SK-N-SH (cell line): ENCODE measurements at regions not wholly inside any gene's neighbourhood (a gene's known extent, or its start where the extent isn't known, plus 50 kb on each side); places are given as distances from the start of the nearest gene placed in this dataset.

Experiments
- CTCF ChIA-PET: fragments of 300-600, 350-600 bp; formaldehyde crosslinking; extraction: SDS; loops from one replicate; lab custom pipeline; 2021; lab: Yijun Ruan, JAX
- POLR2A ChIA-PET: fragments of 350-600 bp; sonication (Branson Sonifier 250); formaldehyde crosslinking; extraction: SDS; loops from one replicate; lab custom pipeline; 2020; ENCODE audit warnings: antibody characterized with exemption, inconsistent platforms; lab: Yijun Ruan, JAX
- DNase-seq: peaks from one replicate; pipeline ENCODE4 v3.0.0; 2012
- H2AFZ ChIP-seq: fragments of 200-600 bp; sonication (generic); 2 replicates; pipeline ENCODE4 v1.8.1; 2016; ENCODE audit warnings: antibody characterized with exemption, mild to moderate bottlenecking, low read depth
- H3F3A ChIP-seq: fragments of 200-600 bp; sonication (generic); replicated peaks from 2 replicates; pipeline ENCODE3; 2016; ENCODE audit warnings: antibody characterized with exemption, mild to moderate bottlenecking; ENCODE audit not compliant: insufficient read depth
- H3K27ac ChIP-seq, 2 experiments: fragments of 200-500 bp in 1 of 2; fragments of 200-600 bp in 1 of 2; sonication (Bioruptor generic) in 1 of 2; sonication (generic), shearing (Covaris generic) in 1 of 2; 2 replicates each; pipeline versions ENCODE4 v1.5.1 to v1.6.1; 2014 to 2016; ENCODE audit warnings: low read depth in 2 of 2, inconsistent platforms in 1 of 2, low read length in 1 of 2, mild to moderate bottlenecking in 1 of 2, mixed read lengths in 1 of 2
- H3K27me3 ChIP-seq: fragments of 200-600 bp; sonication (generic), shearing (Covaris generic); 2 replicates; pipeline ENCODE4 v1.6.1; 2016; ENCODE audit warnings: mixed run types; ENCODE audit not compliant: insufficient read depth
- H3K36me3 ChIP-seq, 2 experiments: fragments of 200-500 bp in 1 of 2; fragments of 200-600 bp in 1 of 2; sonication (Bioruptor generic) in 1 of 2; sonication (generic) in 1 of 2; replicated peaks in 1 of 2; 2 replicates each; pipeline versions ENCODE3 to v1.5.1; 2014 to 2016; ENCODE audit warnings: low read length in 1 of 2, mild to moderate bottlenecking in 1 of 2; ENCODE audit not compliant: insufficient read depth in 2 of 2, control insufficient read depth in 1 of 2
- H3K4me1 ChIP-seq, 2 experiments: fragments of 200-500 bp in 1 of 2; fragments of 200-600 bp in 1 of 2; sonication (Bioruptor generic) in 1 of 2; sonication (generic), shearing (Covaris generic) in 1 of 2; 2 replicates each; pipeline versions ENCODE4 v1.5.1 to v1.6.1; 2014 to 2016; ENCODE audit warnings: low read depth in 1 of 2, low read length in 1 of 2, mixed run types in 1 of 2; ENCODE audit not compliant: insufficient read depth in 2 of 2, control insufficient read depth in 1 of 2
- H3K4me2 ChIP-seq: fragments of 200-600 bp; sonication (generic), shearing (Covaris generic); 2 replicates; pipeline ENCODE4 v1.6.1; 2017; ENCODE audit warnings: mixed run types
- H3K4me3 ChIP-seq, 2 experiments: fragments of 200-500 bp in 1 of 2; fragments of 200-600 bp in 1 of 2; sonication (Bioruptor generic) in 1 of 2; sonication (generic), shearing (Covaris generic) in 1 of 2; 2 replicates each; pipeline versions ENCODE4 v1.5.1 to v1.8.1; 2014 to 2016; ENCODE audit warnings: low read depth in 2 of 2, inconsistent platforms in 1 of 2, low read length in 1 of 2, mild to moderate bottlenecking in 1 of 2, mixed read lengths in 1 of 2, moderate library complexity in 1 of 2
- H3K79me2 ChIP-seq: fragments of 200-600 bp; sonication (generic); 2 replicates; pipeline ENCODE4 v1.8.1; 2017; ENCODE audit warnings: mild to moderate bottlenecking; ENCODE audit not compliant: insufficient read depth
- H3K9ac ChIP-seq: fragments of 200-600 bp; sonication (generic); 2 replicates; pipeline ENCODE4 v1.6.1; 2017; ENCODE audit warnings: mixed run types
- H3K9me2 ChIP-seq: fragments of 200-600 bp; sonication (generic); 2 replicates; pipeline ENCODE4 v1.6.1; 2017; ENCODE audit warnings: mixed run types
- H3K9me3 ChIP-seq: fragments of 200-600 bp; sonication (generic); 2 replicates; pipeline ENCODE4 v1.6.1; 2017; ENCODE audit warnings: mixed run types, mild to moderate bottlenecking, moderate library complexity
- H4K20me1 ChIP-seq: fragments of 200-600 bp; sonication (generic); 2 replicates; pipeline ENCODE4 v1.6.1; 2017; ENCODE audit warnings: mild to moderate bottlenecking, mixed run types; ENCODE audit not compliant: insufficient read depth
- CTCF ChIP-seq: fragments of 200-600 bp; sonication (generic); IDR thresholded peaks from 2 replicates; pipeline ENCODE4 v1.6.1; 2017; ENCODE audit warnings: antibody characterized with exemption, mild to moderate bottlenecking, moderate library complexity
- ELF1 ChIP-seq: IDR thresholded peaks from 2 replicates; pipeline ENCODE4 v1.4.0; 2012
- FOSL2 ChIP-seq: IDR thresholded peaks from 2 replicates; pipeline ENCODE4 v1.4.0; 2012; ENCODE audit warnings: low read depth, mild to moderate bottlenecking, moderate library complexity, borderline replicate concordance
- MEF2A ChIP-seq: IDR thresholded peaks from 2 replicates; pipeline ENCODE4 v1.4.0; 2012; ENCODE audit warnings: low read depth, borderline replicate concordance
- MXI1 ChIP-seq: IDR thresholded peaks from 2 replicates; pipeline ENCODE4 v1.6.1; 2012; ENCODE audit warnings: mild to moderate bottlenecking, low read depth, low read length, improper control_type of control experiment
- POLR2AphosphoS5 ChIP-seq: IDR thresholded peaks from 2 replicates; pipeline ENCODE4 v1.6.1; 2012; ENCODE audit warnings: low read depth, low read length
- RCOR1 ChIP-seq: fragments of 150-350 bp; IDR thresholded peaks from 2 replicates; pipeline ENCODE4 v1.6.1; 2017; ENCODE audit warnings: antibody characterized with exemption, low read length
- RFX5 ChIP-seq: IDR thresholded peaks from 2 replicates; pipeline ENCODE4 v1.6.1; 2012; ENCODE audit warnings: mild to moderate bottlenecking, improper control_type of control experiment, low read length
- SMC3 ChIP-seq: IDR thresholded peaks from 2 replicates; pipeline ENCODE4 v1.6.1; 2012; ENCODE audit warnings: low read depth, low read length, improper control_type of control experiment
- TAF1 ChIP-seq: IDR thresholded peaks from 2 replicates; pipeline ENCODE4 v1.6.1; 2012; ENCODE audit warnings: low read depth, mild to moderate bottlenecking, low read length, moderate library complexity, borderline replicate concordance
- ZBTB33 ChIP-seq: IDR thresholded peaks from 2 replicates; pipeline ENCODE4 v1.4.0; 2012; ENCODE audit warnings: low read depth, borderline replicate concordance
- WGBS: methylation state at CpG from one replicate; pipeline ENCODE4 v1.1.6; 2017; ENCODE audit warnings: low lambda C conversion rate; 5-methylcytosine and 5-hydroxymethylcytosine counted together
- TF ChIP-seq, protein P1 (sequence below): fragments of 150-350 bp; IDR thresholded peaks from 2 replicates; pipeline ENCODE4 v1.6.1; 2016; ENCODE audit warnings: mild to moderate bottlenecking, low read depth, low read length
- TF ChIP-seq, protein P2 (sequence below): IDR thresholded peaks from 2 replicates; pipeline ENCODE4 v1.6.1; 2012; ENCODE audit warnings: mild to moderate bottlenecking, low read depth, low read length, moderate library complexity

DNA sequence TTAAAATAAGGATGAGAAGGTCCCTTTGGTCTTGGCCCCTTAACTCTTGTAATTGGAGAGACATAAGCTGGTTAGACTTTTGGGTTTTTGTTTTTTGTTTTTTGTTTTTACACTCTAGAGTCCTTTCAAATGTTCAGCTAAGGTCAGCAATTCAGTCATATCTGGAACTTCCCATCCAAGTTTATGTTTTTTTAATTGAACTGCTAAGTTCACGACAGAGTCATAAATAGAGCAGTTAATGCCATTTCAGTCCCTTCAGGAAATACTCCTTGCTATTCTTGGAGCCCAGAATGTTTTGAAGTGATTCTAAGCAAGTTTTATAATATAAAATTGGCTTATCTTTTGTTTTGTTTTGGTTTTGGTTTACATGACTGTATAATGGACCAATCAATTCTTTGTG lies 329.4 kb upstream of the PABPC4L start (continued):
- TF ChIP-seq CTCF, result no peak

DNA sequence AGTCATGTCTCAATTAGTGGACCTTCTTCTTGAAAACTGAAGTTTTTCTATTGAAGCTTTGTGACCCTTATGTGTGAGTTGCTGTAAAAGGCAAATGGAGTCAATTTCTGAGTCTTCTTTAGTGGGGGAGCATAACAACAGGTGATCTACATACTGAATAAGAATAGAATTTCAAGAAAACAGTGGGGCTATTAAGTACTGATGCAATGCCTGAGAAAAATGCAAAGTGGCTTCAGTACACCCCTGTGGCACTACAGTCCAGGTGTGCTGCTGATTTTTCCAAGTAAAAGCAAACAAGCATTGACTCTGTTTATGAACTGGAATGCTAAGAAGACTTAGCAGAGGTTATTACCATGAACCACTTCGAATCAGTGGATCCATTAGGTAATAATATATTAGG lies 328.0 kb upstream of the PABPC4L start:
- Histone ChIP-seq H3K4me2 (no peak overlapping the region), H3K27ac (no peak overlapping the region), H3K9me3 (no peaks in the 10 kb centered on the region), H3F3A (no peaks in the 10 kb centered on the region), H3K4me1 (no peaks in the 10 kb centered on the region), H3K79me2 (no peaks in the 10 kb centered on the region), H3K36me3 (no peaks in the 10 kb centered on the region), H3K27me3 (no peaks in the 10 kb centered on the region), H4K20me1 (no peaks in the 10 kb centered on the region), H3K9ac (no peak overlapping the region), H3K4me3 (no peak overlapping the region), H2AFZ (no peak overlapping the region), H3K9me2 (no peaks in the 10 kb centered on the region)
- WGBS, result 0% methylated on average over 1 of the region's 1 CpG
- DNase-seq, result no peak
- ChIA-PET POLR2A (no interaction called here), CTCF (no interaction called here)
- TF ChIP-seq MEF2A (no peak), RFX5 (no peak), POLR2AphosphoS5 (no peak), MXI1 (no peak), SMC3 (no peak)
- TF ChIP-seq, protein P1, sequence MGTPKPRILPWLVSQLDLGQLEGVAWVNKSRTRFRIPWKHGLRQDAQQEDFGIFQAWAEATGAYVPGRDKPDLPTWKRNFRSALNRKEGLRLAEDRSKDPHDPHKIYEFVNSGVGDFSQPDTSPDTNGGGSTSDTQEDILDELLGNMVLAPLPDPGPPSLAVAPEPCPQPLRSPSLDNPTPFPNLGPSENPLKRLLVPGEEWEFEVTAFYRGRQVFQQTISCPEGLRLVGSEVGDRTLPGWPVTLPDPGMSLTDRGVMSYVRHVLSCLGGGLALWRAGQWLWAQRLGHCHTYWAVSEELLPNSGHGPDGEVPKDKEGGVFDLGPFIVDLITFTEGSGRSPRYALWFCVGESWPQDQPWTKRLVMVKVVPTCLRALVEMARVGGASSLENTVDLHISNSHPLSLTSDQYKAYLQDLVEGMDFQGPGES, result no peak

DNA sequence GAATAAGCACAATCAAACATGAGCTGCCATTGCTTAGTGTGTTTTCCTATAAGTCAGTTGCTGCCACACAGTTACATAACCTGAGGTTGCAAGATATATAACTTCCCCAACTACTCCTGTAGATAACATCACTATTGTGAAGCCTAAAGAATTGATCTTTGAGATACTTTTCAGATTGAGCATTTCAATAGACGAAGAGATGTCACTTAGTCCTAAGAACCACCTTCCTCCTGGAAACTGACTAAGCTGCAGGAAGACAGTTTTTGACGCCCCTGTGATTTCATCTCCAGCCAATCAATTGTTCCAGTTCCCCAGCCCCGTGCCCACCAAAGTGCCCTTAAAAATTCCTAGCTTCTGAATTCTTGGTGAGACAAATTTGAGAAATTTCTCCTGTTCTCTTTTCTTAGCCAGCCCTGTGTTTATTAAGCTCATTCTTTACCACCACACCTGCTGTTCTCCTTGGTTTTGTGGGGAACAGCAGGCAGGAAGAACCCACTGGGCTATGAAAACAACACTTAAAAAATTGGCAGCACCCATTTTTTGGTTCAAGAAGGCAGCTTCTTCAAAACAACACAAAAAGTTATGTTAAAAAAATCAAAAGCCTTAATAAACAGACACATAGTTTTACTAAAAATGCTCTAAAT lies 317.1 kb upstream of the PABPC4L start:
- no peaks in the 10 kb centered on the region for H3K9me3 ChIP-seq
- H4K20me1 ChIP-seq, result no peaks in the 10 kb centered on the region
- no peak overlapping the region for H3K4me3 ChIP-seq
- no peaks in the 10 kb centered on the region for H3K4me1 ChIP-seq
- no peak overlapping the region for H3K4me2 ChIP-seq
- no peak overlapping the region for H2AFZ ChIP-seq
- no peak overlapping the region for H3K27ac ChIP-seq
- H3K79me2 ChIP-seq, result no peaks in the 10 kb centered on the region
- no peaks in the 10 kb centered on the region for H3K36me3 ChIP-seq
- no peaks in the 10 kb centered on the region for H3F3A ChIP-seq
- no peak overlapping the region for H3K9ac ChIP-seq
- no peaks in the 10 kb centered on the region for H3K9me2 ChIP-seq
- no peak for DNase-seq
- ChIA-PET CTCF (interaction anchor here (1.4 kb wide), 1 partner anchor 9 kb away, joined by 3 read pairs; no protein-coding TSS in a partner anchor), POLR2A (no interaction called here)
- 26% methylated on average over 3 of the region's 3 CpGs for WGBS
- no peaks in the 10 kb centered on the region for H3K27me3 ChIP-seq
- TF ChIP-seq CTCF, result no peak
- TF ChIP-seq MXI1, result no peak
- no peak for TF ChIP-seq ZBTB33
- no peak for TF ChIP-seq RCOR1
- TF ChIP-seq ELF1, result no peak
- TF ChIP-seq, protein P2, sequence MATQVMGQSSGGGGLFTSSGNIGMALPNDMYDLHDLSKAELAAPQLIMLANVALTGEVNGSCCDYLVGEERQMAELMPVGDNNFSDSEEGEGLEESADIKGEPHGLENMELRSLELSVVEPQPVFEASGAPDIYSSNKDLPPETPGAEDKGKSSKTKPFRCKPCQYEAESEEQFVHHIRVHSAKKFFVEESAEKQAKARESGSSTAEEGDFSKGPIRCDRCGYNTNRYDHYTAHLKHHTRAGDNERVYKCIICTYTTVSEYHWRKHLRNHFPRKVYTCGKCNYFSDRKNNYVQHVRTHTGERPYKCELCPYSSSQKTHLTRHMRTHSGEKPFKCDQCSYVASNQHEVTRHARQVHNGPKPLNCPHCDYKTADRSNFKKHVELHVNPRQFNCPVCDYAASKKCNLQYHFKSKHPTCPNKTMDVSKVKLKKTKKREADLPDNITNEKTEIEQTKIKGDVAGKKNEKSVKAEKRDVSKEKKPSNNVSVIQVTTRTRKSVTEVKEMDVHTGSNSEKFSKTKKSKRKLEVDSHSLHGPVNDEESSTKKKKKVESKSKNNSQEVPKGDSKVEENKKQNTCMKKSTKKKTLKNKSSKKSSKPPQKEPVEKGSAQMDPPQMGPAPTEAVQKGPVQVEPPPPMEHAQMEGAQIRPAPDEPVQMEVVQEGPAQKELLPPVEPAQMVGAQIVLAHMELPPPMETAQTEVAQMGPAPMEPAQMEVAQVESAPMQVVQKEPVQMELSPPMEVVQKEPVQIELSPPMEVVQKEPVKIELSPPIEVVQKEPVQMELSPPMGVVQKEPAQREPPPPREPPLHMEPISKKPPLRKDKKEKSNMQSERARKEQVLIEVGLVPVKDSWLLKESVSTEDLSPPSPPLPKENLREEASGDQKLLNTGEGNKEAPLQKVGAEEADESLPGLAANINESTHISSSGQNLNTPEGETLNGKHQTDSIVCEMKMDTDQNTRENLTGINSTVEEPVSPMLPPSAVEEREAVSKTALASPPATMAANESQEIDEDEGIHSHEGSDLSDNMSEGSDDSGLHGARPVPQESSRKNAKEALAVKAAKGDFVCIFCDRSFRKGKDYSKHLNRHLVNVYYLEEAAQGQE, result no peak
- no peak for TF ChIP-seq FOSL2
- no peak for TF ChIP-seq TAF1
- no peak for TF ChIP-seq MEF2A
